ENCODE measurements at regions not wholly inside any gene's neighbourhood (a gene's known extent, or its start where the extent isn't known, plus 50 kb on each side); places are given as distances from the start of the nearest gene placed in this dataset.

DNA sequence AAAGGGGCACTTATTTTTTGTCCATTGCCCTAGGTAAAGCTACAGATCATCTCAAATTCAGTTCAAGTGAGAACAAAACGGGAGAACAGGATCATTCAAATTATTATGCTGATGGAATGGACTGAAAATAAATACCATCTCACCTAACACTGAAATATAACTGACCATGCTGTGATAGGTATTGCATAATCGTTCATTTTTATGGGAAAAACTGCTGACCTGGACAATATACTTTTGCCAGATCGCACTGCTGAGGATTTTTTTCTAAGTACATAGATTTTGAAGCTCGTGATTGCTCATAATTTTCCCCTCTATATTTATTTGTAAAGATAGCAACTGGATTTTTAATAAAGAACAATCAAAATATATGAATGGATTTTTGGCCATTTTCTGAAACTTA lies 636.6 kb upstream of the NEGR1 start:
- no peak overlapping the region for H3K9ac ChIP-seq (ENCODE audit: low read length)
- no peaks in the 10 kb centered on the region for H3K9me3 ChIP-seq (ENCODE audit: low read length)
- TF ChIP-seq EZH2 (IDR thresholded peaks at IDR 0.05; ENCODE audit: borderline replicate concordance, insufficient read depth, low read length, poor library complexity, severe bottlenecking): no peak
- TF ChIP-seq EP300 (conservative IDR thresholded peaks at IDR 0.05; ENCODE audit: poor library complexity, severe bottlenecking): no peak
- TF ChIP-seq RAD21 (conservative IDR thresholded peaks at IDR 0.05): no peak
- TF ChIP-seq, protein P1, sequence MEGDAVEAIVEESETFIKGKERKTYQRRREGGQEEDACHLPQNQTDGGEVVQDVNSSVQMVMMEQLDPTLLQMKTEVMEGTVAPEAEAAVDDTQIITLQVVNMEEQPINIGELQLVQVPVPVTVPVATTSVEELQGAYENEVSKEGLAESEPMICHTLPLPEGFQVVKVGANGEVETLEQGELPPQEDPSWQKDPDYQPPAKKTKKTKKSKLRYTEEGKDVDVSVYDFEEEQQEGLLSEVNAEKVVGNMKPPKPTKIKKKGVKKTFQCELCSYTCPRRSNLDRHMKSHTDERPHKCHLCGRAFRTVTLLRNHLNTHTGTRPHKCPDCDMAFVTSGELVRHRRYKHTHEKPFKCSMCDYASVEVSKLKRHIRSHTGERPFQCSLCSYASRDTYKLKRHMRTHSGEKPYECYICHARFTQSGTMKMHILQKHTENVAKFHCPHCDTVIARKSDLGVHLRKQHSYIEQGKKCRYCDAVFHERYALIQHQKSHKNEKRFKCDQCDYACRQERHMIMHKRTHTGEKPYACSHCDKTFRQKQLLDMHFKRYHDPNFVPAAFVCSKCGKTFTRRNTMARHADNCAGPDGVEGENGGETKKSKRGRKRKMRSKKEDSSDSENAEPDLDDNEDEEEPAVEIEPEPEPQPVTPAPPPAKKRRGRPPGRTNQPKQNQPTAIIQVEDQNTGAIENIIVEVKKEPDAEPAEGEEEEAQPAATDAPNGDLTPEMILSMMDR (IDR thresholded peaks at IDR 0.05; ENCODE audit: poor library complexity, severe bottlenecking): no peak
- TF ChIP-seq, protein P2, sequence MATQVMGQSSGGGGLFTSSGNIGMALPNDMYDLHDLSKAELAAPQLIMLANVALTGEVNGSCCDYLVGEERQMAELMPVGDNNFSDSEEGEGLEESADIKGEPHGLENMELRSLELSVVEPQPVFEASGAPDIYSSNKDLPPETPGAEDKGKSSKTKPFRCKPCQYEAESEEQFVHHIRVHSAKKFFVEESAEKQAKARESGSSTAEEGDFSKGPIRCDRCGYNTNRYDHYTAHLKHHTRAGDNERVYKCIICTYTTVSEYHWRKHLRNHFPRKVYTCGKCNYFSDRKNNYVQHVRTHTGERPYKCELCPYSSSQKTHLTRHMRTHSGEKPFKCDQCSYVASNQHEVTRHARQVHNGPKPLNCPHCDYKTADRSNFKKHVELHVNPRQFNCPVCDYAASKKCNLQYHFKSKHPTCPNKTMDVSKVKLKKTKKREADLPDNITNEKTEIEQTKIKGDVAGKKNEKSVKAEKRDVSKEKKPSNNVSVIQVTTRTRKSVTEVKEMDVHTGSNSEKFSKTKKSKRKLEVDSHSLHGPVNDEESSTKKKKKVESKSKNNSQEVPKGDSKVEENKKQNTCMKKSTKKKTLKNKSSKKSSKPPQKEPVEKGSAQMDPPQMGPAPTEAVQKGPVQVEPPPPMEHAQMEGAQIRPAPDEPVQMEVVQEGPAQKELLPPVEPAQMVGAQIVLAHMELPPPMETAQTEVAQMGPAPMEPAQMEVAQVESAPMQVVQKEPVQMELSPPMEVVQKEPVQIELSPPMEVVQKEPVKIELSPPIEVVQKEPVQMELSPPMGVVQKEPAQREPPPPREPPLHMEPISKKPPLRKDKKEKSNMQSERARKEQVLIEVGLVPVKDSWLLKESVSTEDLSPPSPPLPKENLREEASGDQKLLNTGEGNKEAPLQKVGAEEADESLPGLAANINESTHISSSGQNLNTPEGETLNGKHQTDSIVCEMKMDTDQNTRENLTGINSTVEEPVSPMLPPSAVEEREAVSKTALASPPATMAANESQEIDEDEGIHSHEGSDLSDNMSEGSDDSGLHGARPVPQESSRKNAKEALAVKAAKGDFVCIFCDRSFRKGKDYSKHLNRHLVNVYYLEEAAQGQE (IDR thresholded peaks at IDR 0.05; ENCODE audit: borderline replicate concordance): no peak
- H3K9me2 ChIP-seq (ENCODE audit: insufficient read depth, low read length): no peaks in the 10 kb centered on the region
- H3F3A ChIP-seq (ENCODE audit: insufficient read depth, low read length, poor library complexity, severe bottlenecking): no peaks in the 10 kb centered on the region
- no peak overlapping the region for H3K4me3 ChIP-seq (ENCODE audit: low read length)
- no peaks in the 10 kb centered on the region for H3K79me2 ChIP-seq (replicated peaks; ENCODE audit: insufficient read depth, low read length)
- H3K4me2 ChIP-seq (ENCODE audit: low read length): no peak overlapping the region
- H3K36me3 ChIP-seq (ENCODE audit: insufficient read depth, low read length): no peaks in the 10 kb centered on the region
- H2AFZ ChIP-seq (ENCODE audit: low read depth, low read length): no peak overlapping the region
- no peaks in the 10 kb centered on the region for H4K20me1 ChIP-seq (ENCODE audit: insufficient read depth)
- H3K27ac ChIP-seq (ENCODE audit: low read length): no peak overlapping the region
- no peaks in the 10 kb centered on the region for H3K27me3 ChIP-seq (ENCODE audit: insufficient read depth, low read depth, low read length)

DNA sequence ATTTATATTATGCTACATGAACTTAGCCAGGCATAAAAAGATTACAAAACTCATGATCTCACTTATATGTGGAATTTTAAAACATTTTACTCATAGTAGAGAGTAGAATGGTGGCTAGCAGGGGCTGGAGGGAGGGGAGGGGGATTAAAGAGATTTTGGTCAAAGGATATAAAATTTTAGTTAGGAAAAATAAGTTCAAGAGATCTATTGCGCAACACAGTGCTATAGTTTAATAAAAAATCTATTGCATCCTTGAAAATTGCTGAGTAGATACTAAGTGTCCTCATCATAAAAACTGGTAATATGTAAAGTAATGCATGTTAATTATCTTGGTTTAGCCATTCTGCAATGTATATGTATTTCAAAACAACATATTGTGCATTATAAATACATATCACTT lies 635.6 kb upstream of the NEGR1 start:
- H3K9ac ChIP-seq (ENCODE audit: low read length): no peak overlapping the region
- no peak overlapping the region for H3K4me2 ChIP-seq (ENCODE audit: low read length)
- no peaks in the 10 kb centered on the region for H3K27me3 ChIP-seq (ENCODE audit: insufficient read depth, low read depth, low read length)
- H3K36me3 ChIP-seq (ENCODE audit: insufficient read depth, low read length): no peaks in the 10 kb centered on the region
- H3F3A ChIP-seq (ENCODE audit: insufficient read depth, low read length, poor library complexity, severe bottlenecking): no peaks in the 10 kb centered on the region
- TF ChIP-seq, protein P2 (IDR thresholded peaks at IDR 0.05; ENCODE audit: borderline replicate concordance): no peak
- TF ChIP-seq, protein P1 (IDR thresholded peaks at IDR 0.05; ENCODE audit: poor library complexity, severe bottlenecking): no peak
- no peak for TF ChIP-seq RAD21 (conservative IDR thresholded peaks at IDR 0.05)
- H3K9me3 ChIP-seq (ENCODE audit: low read length): no peaks in the 10 kb centered on the region
- H3K27ac ChIP-seq (ENCODE audit: low read length): no peak overlapping the region
- no peaks in the 10 kb centered on the region for H3K79me2 ChIP-seq (replicated peaks; ENCODE audit: insufficient read depth, low read length)
- H4K20me1 ChIP-seq (ENCODE audit: insufficient read depth): no peaks in the 10 kb centered on the region
- no peak overlapping the region for H2AFZ ChIP-seq (ENCODE audit: low read depth, low read length)
- no peaks in the 10 kb centered on the region for H3K9me2 ChIP-seq (ENCODE audit: insufficient read depth, low read length)
- no peak overlapping the region for H3K4me3 ChIP-seq (ENCODE audit: low read length)
